Ascending aorta (tissue), 2 donors: ENCODE measurements at regions not wholly inside any gene's neighbourhood (a gene's known extent, or its start where the extent isn't known, plus 50 kb on each side); places are given as distances from the start of the nearest gene placed in this dataset.

Experiments used
- DNase-seq, 2 donors: peaks; one replicate each; pipeline ENCODE4 v3.0.0-alpha.2; 2019; ENCODE audit warnings: low spot score in 2 of 2
- H3K27ac ChIP-seq, 2 donors: fragments of 200-600 bp; sonication (generic); one replicate each; pipeline ENCODE4 v1.5.1; 2016 to 2017; ENCODE audit warnings: mild to moderate bottlenecking in 1 of 2
- H3K27me3 ChIP-seq: fragments of 200-600 bp; sonication (generic); one replicate; pipeline ENCODE4 v1.5.1; 2017
- H3K36me3 ChIP-seq, 2 donors: fragments of 200-600 bp; sonication (generic); one replicate each; pipeline ENCODE4 v1.5.1; 2016
- H3K4me1 ChIP-seq, 2 donors: fragments of 200-600 bp; sonication (generic); one replicate each; pipeline ENCODE4 v1.5.1; 2016 to 2017; ENCODE audit warnings: mild to moderate bottlenecking in 1 of 2
- H3K4me3 ChIP-seq, 2 donors: fragments of 200-600 bp; sonication (generic); one replicate each; pipeline ENCODE4 v1.5.1; 2016 to 2017; ENCODE audit warnings: mild to moderate bottlenecking in 1 of 2
- H3K9me3 ChIP-seq, 2 donors: fragments of 200-600 bp; sonication (generic); one replicate each; pipeline ENCODE4 v1.5.1; 2016
- intact Hi-C: fragments of 100-400 bp; cut with DNase I; formaldehyde crosslinking; loops from one replicate; pipeline ENCODE4 v1.15.1; 2023
- TF ChIP-seq, protein P1 (sequence below), 3 experiments: fragments of 200-600 bp in 2 of 3; fragments of 450-650 bp in 1 of 3; sonication (generic) in 2 of 3; IDR thresholded peaks; one replicate each; pipeline ENCODE4 v1.5.1; 2016 to 2019; ENCODE audit warnings: antibody characterized with exemption in 3 of 3, mild to moderate bottlenecking in 1 of 3, moderate library complexity in 1 of 3

DNA sequence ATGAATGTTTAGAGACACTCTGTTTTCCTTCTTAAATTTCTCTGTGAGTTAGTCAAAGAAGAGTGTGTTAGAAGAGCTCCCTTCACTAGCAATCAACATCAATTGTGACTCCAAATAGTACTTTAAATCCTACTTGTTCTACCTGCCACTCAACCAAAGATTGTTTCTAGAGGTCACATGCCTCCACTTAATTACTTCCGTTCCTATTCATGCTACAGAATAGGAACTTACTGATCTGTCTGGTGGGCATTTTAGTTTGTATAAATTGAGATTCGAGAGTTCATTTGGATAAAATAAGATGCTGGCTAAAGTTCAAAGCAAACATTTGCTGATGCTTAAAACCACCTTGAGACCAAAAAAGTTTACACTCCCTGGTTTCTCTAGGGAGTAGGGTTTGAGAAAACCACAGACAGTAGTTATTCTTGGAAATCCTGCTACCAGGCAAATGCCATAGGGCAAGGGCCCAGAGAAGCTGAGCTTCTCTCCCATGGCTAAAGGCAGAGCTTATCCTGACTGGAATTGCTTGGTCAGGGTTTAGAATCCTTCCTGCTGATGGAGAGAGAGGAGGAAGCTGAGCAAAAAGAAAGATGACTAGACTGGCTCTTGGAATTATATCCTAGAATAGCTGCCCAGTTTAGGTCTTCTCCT, 389.6 kb upstream of the ATP2B1 start:
- DNase-seq: no peak
- TF ChIP-seq, protein P1, sequence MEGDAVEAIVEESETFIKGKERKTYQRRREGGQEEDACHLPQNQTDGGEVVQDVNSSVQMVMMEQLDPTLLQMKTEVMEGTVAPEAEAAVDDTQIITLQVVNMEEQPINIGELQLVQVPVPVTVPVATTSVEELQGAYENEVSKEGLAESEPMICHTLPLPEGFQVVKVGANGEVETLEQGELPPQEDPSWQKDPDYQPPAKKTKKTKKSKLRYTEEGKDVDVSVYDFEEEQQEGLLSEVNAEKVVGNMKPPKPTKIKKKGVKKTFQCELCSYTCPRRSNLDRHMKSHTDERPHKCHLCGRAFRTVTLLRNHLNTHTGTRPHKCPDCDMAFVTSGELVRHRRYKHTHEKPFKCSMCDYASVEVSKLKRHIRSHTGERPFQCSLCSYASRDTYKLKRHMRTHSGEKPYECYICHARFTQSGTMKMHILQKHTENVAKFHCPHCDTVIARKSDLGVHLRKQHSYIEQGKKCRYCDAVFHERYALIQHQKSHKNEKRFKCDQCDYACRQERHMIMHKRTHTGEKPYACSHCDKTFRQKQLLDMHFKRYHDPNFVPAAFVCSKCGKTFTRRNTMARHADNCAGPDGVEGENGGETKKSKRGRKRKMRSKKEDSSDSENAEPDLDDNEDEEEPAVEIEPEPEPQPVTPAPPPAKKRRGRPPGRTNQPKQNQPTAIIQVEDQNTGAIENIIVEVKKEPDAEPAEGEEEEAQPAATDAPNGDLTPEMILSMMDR (IDR thresholded peaks at IDR 0.05): no peak
- no peaks in the 10 kb centered on the region for H3K9me3 ChIP-seq
- H3K27me3 ChIP-seq: no peaks in the 10 kb centered on the region
- peaks cover 0 to 2% of the 10 kb centered on the region in 2 donors for H3K4me1 ChIP-seq
- H3K4me3 ChIP-seq: no peak overlapping the region
- intact Hi-C loops: no loop called here
- no peak overlapping the region for H3K27ac ChIP-seq
- no peaks in the 10 kb centered on the region for H3K36me3 ChIP-seq

DNA sequence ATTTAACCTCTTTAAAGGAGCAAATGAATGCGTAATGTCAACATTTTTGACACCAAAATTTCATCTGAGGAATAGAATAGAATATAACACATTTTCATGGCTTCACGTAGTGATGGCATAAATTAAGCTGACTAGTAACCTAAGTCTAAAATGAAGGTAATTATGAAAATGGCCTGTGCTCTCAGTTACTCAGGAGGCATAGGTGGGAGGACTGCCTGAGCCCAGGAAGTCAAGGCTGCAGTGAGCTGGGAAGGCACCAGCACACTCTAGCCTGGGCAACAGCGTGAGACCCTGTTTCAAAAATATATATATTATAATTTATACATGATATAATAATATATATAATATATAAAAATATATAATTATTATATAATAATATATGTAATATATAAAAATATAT, 383.2 kb upstream of the ATP2B1 start:
- no peak overlapping the region for H3K27ac ChIP-seq
- TF ChIP-seq, protein P1 (IDR thresholded peaks at IDR 0.05): no peak
- DNase-seq: no peak
- H3K9me3 ChIP-seq: no peaks in the 10 kb centered on the region
- intact Hi-C loops: no loop called here
- no peaks in the 10 kb centered on the region for H3K36me3 ChIP-seq
- H3K27me3 ChIP-seq: no peaks in the 10 kb centered on the region
- H3K4me3 ChIP-seq: no peak overlapping the region
- H3K4me1 ChIP-seq: no peaks in the 10 kb centered on the region

DNA sequence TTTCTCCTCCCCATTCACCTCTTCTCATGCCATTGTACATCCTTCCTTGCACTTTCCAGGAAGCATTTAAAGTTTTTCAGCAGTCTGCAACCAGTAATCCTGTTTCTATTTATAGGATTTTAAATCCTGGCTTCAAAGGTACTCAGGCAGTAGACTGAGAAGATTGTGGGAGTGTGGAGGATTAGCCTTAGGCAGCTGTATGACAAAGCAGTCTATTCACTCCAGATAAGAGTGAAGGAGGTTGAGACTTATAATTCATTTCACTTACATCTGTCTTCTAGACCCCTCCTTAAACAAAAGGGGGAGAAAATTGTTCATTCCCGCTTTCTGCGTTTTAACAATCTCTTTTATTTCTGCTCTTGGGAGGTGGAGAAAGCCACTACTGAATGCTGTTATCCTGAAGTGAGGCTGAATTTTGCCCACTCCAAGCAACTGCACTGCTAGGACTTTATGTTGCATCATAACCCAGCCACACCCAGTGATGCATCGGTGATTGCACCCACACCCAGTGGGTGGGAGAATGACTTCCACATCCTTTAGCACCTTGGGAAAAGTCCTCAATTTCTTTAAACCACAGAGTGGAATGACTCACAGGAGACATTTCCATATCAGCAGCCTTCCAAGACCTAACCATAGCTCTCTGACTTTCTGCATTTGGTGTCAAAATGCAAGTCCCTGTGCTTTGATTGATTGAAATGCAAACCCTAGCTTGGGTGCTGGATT, 382.5 kb upstream of the ATP2B1 start:
- no peaks in the 10 kb centered on the region for H3K9me3 ChIP-seq
- intact Hi-C loops: no loop called here
- no peaks in the 10 kb centered on the region for H3K4me1 ChIP-seq
- no peak overlapping the region for H3K27ac ChIP-seq
- TF ChIP-seq, protein P1 (IDR thresholded peaks at IDR 0.05): no peak
- no peak overlapping the region for H3K4me3 ChIP-seq
- no peaks in the 10 kb centered on the region for H3K27me3 ChIP-seq
- DNase-seq: peak in 1 of 2 donors; percentile 68
- no peaks in the 10 kb centered on the region for H3K36me3 ChIP-seq

DNA sequence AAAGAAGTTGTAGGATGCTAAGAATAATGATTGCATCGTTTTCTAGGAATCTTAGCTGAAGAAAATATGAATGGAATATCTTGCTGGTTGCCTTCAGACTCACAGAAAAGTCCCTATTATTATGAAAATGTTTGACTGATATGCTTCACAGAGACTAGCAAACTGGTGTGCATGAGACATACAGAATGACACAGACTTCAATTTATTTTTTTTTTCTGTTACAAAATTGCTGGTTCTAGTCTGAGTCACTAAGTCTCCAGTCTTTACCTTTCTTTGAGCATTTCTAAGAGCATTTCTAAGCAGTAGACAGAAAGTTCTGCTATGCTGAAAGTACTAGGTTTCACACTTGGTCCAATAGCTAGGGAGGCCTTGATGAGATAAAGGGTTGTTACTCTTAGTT, 377.6 kb upstream of the ATP2B1 start:
- Histone ChIP-seq H3K4me3 (no peak overlapping the region), H3K27ac (no peak overlapping the region), H3K9me3 (no peaks in the 10 kb centered on the region), H3K27me3 (no peaks in the 10 kb centered on the region), H3K36me3 (no peaks in the 10 kb centered on the region), H3K4me1 (no peaks in the 10 kb centered on the region)
- intact Hi-C loops: no loop called here
- DNase-seq: no peak
- TF ChIP-seq, protein P1 (IDR thresholded peaks at IDR 0.05): no peak

DNA sequence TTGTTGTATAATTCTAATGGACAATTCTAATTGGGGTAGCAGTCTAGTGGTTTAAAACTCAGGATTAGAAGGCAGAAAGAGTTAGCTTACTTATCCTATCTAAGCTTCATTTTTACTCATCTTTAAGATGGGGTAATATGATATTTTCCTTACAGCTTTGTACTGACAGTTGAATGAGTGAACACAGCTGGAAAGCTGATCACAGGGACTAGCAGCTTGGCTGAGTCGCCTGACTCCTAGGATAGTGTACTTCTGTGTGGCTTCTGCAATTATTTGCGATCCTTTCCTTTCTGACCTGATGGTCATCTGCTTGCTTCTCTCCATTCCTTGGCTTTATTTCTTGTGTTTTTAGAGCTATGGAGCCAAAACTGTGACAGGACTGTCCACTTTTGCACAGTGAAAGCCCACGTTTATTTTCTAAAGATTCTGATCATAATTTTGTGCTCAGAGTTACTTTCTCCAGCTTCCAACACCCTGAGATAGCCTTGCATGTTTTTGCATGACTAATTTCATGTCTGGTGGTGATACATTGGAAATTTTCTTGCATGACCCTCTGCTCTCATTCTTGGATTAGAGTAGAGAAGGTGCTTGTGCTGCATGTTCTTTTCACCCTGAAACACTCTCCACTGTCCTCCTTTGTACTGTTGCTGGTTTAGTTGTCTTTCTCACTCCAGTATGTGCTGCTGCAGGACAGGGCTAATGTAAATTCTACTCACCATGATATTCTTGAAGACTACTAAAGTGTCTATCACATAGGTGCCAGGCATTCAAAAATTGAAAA, 377.0 kb upstream of the ATP2B1 start:
- DNase-seq: no peak

More for the DNA sequence above, 377.0 kb upstream of the ATP2B1 start:
- intact Hi-C loops: no loop called here
- TF ChIP-seq, protein P1 (IDR thresholded peaks at IDR 0.05): no peak
- Histone ChIP-seq H3K9me3 (no peaks in the 10 kb centered on the region), H3K27me3 (no peaks in the 10 kb centered on the region), H3K4me3 (no peak overlapping the region), H3K4me1 (no peaks in the 10 kb centered on the region), H3K27ac (no peak overlapping the region), H3K36me3 (no peaks in the 10 kb centered on the region)
